CD4-positive, alpha-beta T cell (primary cell): ENCODE measurements at regions not wholly inside any gene's neighbourhood (a gene's known extent, or its start where the extent isn't known, plus 50 kb on each side); places are given as distances from the start of the nearest gene placed in this dataset.

Source experiments
- ATAC-seq: fragments of 200-7000 bp; cut with Tn5 transposase; one replicate; pipeline ENCODE4 v1.10.0; 2022; ENCODE audit warnings: mild to moderate bottlenecking; ENCODE audit not compliant: poor library complexity
- CTCF ChIA-PET: fragments of 350-600 bp; sonication (Branson Sonifier 250); formaldehyde crosslinking; loops from one replicate; lab custom pipeline; 2021; ENCODE audit warnings: antibody characterized with exemption, inconsistent platforms; lab: Charles Lee
- POLR2A ChIA-PET: fragments of 350-600 bp; sonication (Branson Sonifier 250); formaldehyde crosslinking; loops from one replicate; lab custom pipeline; 2021; ENCODE audit warnings: antibody characterized with exemption, inconsistent platforms; lab: Charles Lee
- DNase-seq, 14 experiments: peaks; one replicate each; pipeline ENCODE4 v3.0.0-alpha.2; 2013 to 2020; ENCODE audit warnings: mixed read lengths in 2 of 14
- H3K27ac ChIP-seq, 2 donors: one replicate each; pipeline versions ENCODE4 v1.5.1 to v1.7.0; 2013; ENCODE audit warnings: low read length in 2 of 2, low read depth in 1 of 2, mild to moderate bottlenecking in 1 of 2
- H3K27me3 ChIP-seq, 2 experiments: 1 replicate in 1 of 2; 2 replicates in 1 of 2; pipeline versions ENCODE4 v1.6.1 to v1.7.0; 2013; ENCODE audit warnings: low read length in 2 of 2, control low read depth in 1 of 2, mild to moderate bottlenecking in 1 of 2, moderate library complexity in 1 of 2; ENCODE audit not compliant: insufficient read depth in 2 of 2, control insufficient read depth in 1 of 2
- H3K36me3 ChIP-seq: one replicate; pipeline ENCODE4 v1.6.1; 2013; ENCODE audit warnings: low read length, control low read depth; ENCODE audit not compliant: insufficient read depth
- H3K4me1 ChIP-seq: one replicate; pipeline ENCODE4 v1.6.1; 2013; ENCODE audit warnings: low read length, control low read depth; ENCODE audit not compliant: insufficient read depth
- H3K4me3 ChIP-seq: one replicate; pipeline ENCODE4 v1.5.1; 2013; ENCODE audit warnings: mild to moderate bottlenecking, low read length, moderate library complexity
- H3K9me3 ChIP-seq, 2 experiments: 1 replicate in 1 of 2; 2 replicates in 1 of 2; pipeline versions ENCODE4 v1.6.1 to v1.7.0; 2013; ENCODE audit warnings: low read length in 2 of 2, mild to moderate bottlenecking in 2 of 2, control low read depth in 1 of 2, moderate library complexity in 1 of 2; ENCODE audit not compliant: control insufficient read depth in 1 of 2, insufficient read depth in 1 of 2
- H3K27ac Mint-ChIP-seq: one replicate; pipeline ENCODE4 v1.8.0; 2020; ENCODE audit warnings: mixed read lengths
- H3K27me3 Mint-ChIP-seq: one replicate; pipeline ENCODE4 v1.8.0; 2021; ENCODE audit warnings: mixed read lengths
- H3K36me3 Mint-ChIP-seq: one replicate; pipeline ENCODE4 v1.8.0; 2021; ENCODE audit warnings: low read depth, mixed read lengths
- H3K4me1 Mint-ChIP-seq: one replicate; pipeline ENCODE4 v1.8.0; 2021; ENCODE audit warnings: low read depth, mixed read lengths
- H3K4me3 Mint-ChIP-seq: one replicate; pipeline ENCODE4 v1.8.0; 2020; ENCODE audit warnings: mild to moderate bottlenecking, mixed read lengths
- H3K9me3 Mint-ChIP-seq: one replicate; pipeline ENCODE4 v1.8.0; 2020; ENCODE audit warnings: mixed read lengths
- CTCF ChIP-seq: fragments of 200-600 bp; IDR thresholded peaks from one replicate; pipeline ENCODE4 v1.8.0; 2022; ENCODE audit warnings: antibody characterized with exemption, mild to moderate bottlenecking
- intact Hi-C, 2 experiments: fragments of 100-400 bp; cut with DNase I in 1 of 2; cut with micrococcal nuclease in 1 of 2; formaldehyde crosslinking; loops; one replicate each; pipeline versions ENCODE4 v1.15.1 to v1.9.0; 2023 to 2025; cut with DNase I, micrococcal nuclease

GRCh38 chr2:62556086-62556485 lies 50.1 kb upstream of the TMEM17 start:
- Histone ChIP-seq H3K4me3 (no peak overlapping the region), H3K4me1 (no peaks in the 10 kb centered on the region), H3K27me3 (peaks cover 0 to 4% of the 10 kb centered on the region in 2 experiments), H3K27ac (no peak overlapping the region), H3K9me3 (no peaks in the 10 kb centered on the region), H3K36me3 (no peaks in the 10 kb centered on the region)
- Mint-ChIP-seq H3K9me3 (no peaks in the 10 kb centered on the region), H3K27me3 (no peaks in the 10 kb centered on the region), H3K4me3 (no peak overlapping the region), H3K27ac (no peak overlapping the region), H3K36me3 (no peaks in the 10 kb centered on the region), H3K4me1 (no peaks in the 10 kb centered on the region)
- no peak for DNase-seq
- POLR2A ChIA-PET, result no interaction called here
- intact Hi-C loops, result no loop called here
- CTCF ChIA-PET, result no interaction called here
- no peak for TF ChIP-seq CTCF
- ATAC-seq, result no peak
